Natural killer cell (primary cell): ENCODE measurements at regions not wholly inside any gene's neighbourhood (a gene's known extent, or its start where the extent isn't known, plus 50 kb on each side); places are given as distances from the start of the nearest gene placed in this dataset.

Source experiments
- ATAC-seq, 3 donors: fragments of 150-1000 bp in 2 of 3; fragments of 200-7000 bp in 1 of 3; cut with Tn5 transposase; 1 replicate in 1 of 3; 2 replicates in 2 of 3; pipeline ENCODE4 v1.10.0; 2021; ENCODE audit warnings: mild to moderate bottlenecking in 2 of 3, moderate library complexity in 2 of 3
- DNase-seq, 2 donors: peaks; one replicate each; pipeline versions ENCODE4 v3.0.0 to v3.0.0-alpha.2; 2013 to 2021; ENCODE audit warnings: mixed read lengths in 1 of 2
- H3K27ac ChIP-seq: one replicate; pipeline ENCODE4 v1.5.1; 2013; ENCODE audit warnings: mild to moderate bottlenecking, low read length
- H3K27me3 ChIP-seq: one replicate; pipeline ENCODE4 v1.6.1; 2013; ENCODE audit warnings: low read length; ENCODE audit not compliant: control insufficient read depth, insufficient read depth
- H3K36me3 ChIP-seq: one replicate; pipeline ENCODE4 v1.6.1; 2013; ENCODE audit warnings: low read length; ENCODE audit not compliant: control insufficient read depth, insufficient read depth
- H3K4me1 ChIP-seq: one replicate; pipeline ENCODE4 v1.6.1; 2013; ENCODE audit warnings: low read length; ENCODE audit not compliant: control insufficient read depth, insufficient read depth
- H3K4me3 ChIP-seq: one replicate; pipeline ENCODE4 v1.5.1; 2013; ENCODE audit warnings: low read length
- H3K9me3 ChIP-seq: one replicate; pipeline ENCODE4 v1.6.1; 2013; ENCODE audit warnings: low read length; ENCODE audit not compliant: control insufficient read depth, insufficient read depth
- H3K27ac Mint-ChIP-seq, 2 donors: one replicate each; pipeline ENCODE4 v1.8.0; 2022; ENCODE audit warnings: mild to moderate bottlenecking in 2 of 2, mixed read lengths in 2 of 2, moderate library complexity in 1 of 2
- H3K27me3 Mint-ChIP-seq, 2 donors: one replicate each; pipeline ENCODE4 v1.8.0; 2022; ENCODE audit warnings: low read depth in 2 of 2, mixed read lengths in 2 of 2
- H3K36me3 Mint-ChIP-seq: one replicate; pipeline ENCODE4 v1.8.0; 2022; ENCODE audit warnings: mixed read lengths
- H3K4me1 Mint-ChIP-seq, 2 donors: one replicate each; pipeline ENCODE4 v1.8.0; 2022; ENCODE audit warnings: mixed read lengths in 2 of 2
- H3K4me3 Mint-ChIP-seq: one replicate; pipeline ENCODE4 v1.8.0; 2022; ENCODE audit warnings: mild to moderate bottlenecking, moderate library complexity, mixed read lengths
- H3K9me3 Mint-ChIP-seq, 2 donors: one replicate each; pipeline ENCODE4 v1.8.0; 2022; ENCODE audit warnings: mixed read lengths in 2 of 2
- CTCF ChIP-seq: fragments of 200-600 bp; IDR thresholded peaks from one replicate; pipeline ENCODE4 v1.8.0; 2022; ENCODE audit warnings: antibody characterized with exemption
- WGBS: methylation state at CpG from one replicate; pipeline ENCODE4 v1.1.7; 2013; ENCODE audit warnings: missing lambda C conversion rate; ENCODE audit not compliant: insufficient coverage; 5-methylcytosine and 5-hydroxymethylcytosine counted together
- intact Hi-C: fragments of 100-400 bp; cut with micrococcal nuclease; formaldehyde crosslinking; loops from one replicate; pipeline ENCODE4 v1.14.2; 2022

- no peak for DNase-seq
- no peak overlapping the region for H3K27ac ChIP-seq
- H3K36me3 ChIP-seq: no peaks in the 10 kb centered on the region
- H3K4me3 Mint-ChIP-seq: no peak overlapping the region
- H3K27me3 Mint-ChIP-seq: no peaks in the 10 kb centered on the region
- no peak for TF ChIP-seq CTCF
- no peak overlapping the region for H3K27ac Mint-ChIP-seq
- H3K4me3 ChIP-seq: no peak overlapping the region
- peaks cover 8% of the 10 kb centered on the region for H3K36me3 Mint-ChIP-seq
- intact Hi-C loops: no loop called here
- no peaks in the 10 kb centered on the region for H3K4me1 Mint-ChIP-seq
- H3K9me3 Mint-ChIP-seq: peaks cover 11 to 19% of the 10 kb centered on the region in 2 donors
- H3K4me1 ChIP-seq: no peaks in the 10 kb centered on the region
- H3K27me3 ChIP-seq: no peaks in the 10 kb centered on the region
- ATAC-seq: no peak
- 70% methylated on average over 2 of the region's 2 CpGs for WGBS
- H3K9me3 ChIP-seq: no peaks in the 10 kb centered on the region
These were observed 972.2 kb downstream of the TTLL7 start for GRCh38 chr1:83026745-83027144.

GRCh38 chr1:83024251-83024767 lies 974.6 kb downstream of the TTLL7 start:
- Mint-ChIP-seq H3K36me3 (no peaks in the 10 kb centered on the region), H3K27ac (no peak overlapping the region), H3K9me3 (peaks cover 10 to 18% of the 10 kb centered on the region in 2 donors), H3K4me3 (no peak overlapping the region), H3K27me3 (no peaks in the 10 kb centered on the region), H3K4me1 (no peaks in the 10 kb centered on the region)
- H3K36me3 ChIP-seq: no peaks in the 10 kb centered on the region
- no peaks in the 10 kb centered on the region for H3K9me3 ChIP-seq
- no peak overlapping the region for H3K4me3 ChIP-seq
- DNase-seq (no peak), ATAC-seq (no peak)
- no peak for TF ChIP-seq CTCF
- no peaks in the 10 kb centered on the region for H3K27me3 ChIP-seq
- intact Hi-C loops: no loop called here
- WGBS: 83% methylated on average over 2 of the region's 2 CpGs
- no peak overlapping the region for H3K27ac ChIP-seq
- no peaks in the 10 kb centered on the region for H3K4me1 ChIP-seq

GRCh38 chr1:83023212-83023611 lies 975.7 kb downstream of the TTLL7 start:
- 97% methylated on average over 2 of the region's 2 CpGs for WGBS
- H3K27ac Mint-ChIP-seq: no peak overlapping the region
- ATAC-seq (no peak), DNase-seq (no peak)
- no peaks in the 10 kb centered on the region for H3K27me3 Mint-ChIP-seq
- peaks cover 7 to 14% of the 10 kb centered on the region in 2 donors for H3K9me3 Mint-ChIP-seq
- no peak for TF ChIP-seq CTCF
- H3K9me3 ChIP-seq: no peaks in the 10 kb centered on the region
- H3K36me3 Mint-ChIP-seq: no peaks in the 10 kb centered on the region
- no peak overlapping the region for H3K27ac ChIP-seq
- no peak overlapping the region for H3K4me3 ChIP-seq
- intact Hi-C loops: no loop called here
- no peak overlapping the region for H3K4me3 Mint-ChIP-seq
- H3K4me1 Mint-ChIP-seq: no peaks in the 10 kb centered on the region
- H3K36me3 ChIP-seq: no peaks in the 10 kb centered on the region
- H3K4me1 ChIP-seq: no peaks in the 10 kb centered on the region
- H3K27me3 ChIP-seq: no peaks in the 10 kb centered on the region

GRCh38 chr1:83022206-83022605 lies 976.7 kb downstream of the TTLL7 start:
- H3K9me3 ChIP-seq: no peaks in the 10 kb centered on the region
- no peak overlapping the region for H3K4me3 ChIP-seq
- intact Hi-C loops: no loop called here
- no peaks in the 10 kb centered on the region for H3K4me1 ChIP-seq
- no peak overlapping the region for H3K27ac ChIP-seq
- H3K36me3 ChIP-seq: no peaks in the 10 kb centered on the region
- H3K4me1 Mint-ChIP-seq: no peaks in the 10 kb centered on the region
- no peak for TF ChIP-seq CTCF
- no peaks in the 10 kb centered on the region for H3K27me3 ChIP-seq
- no peaks in the 10 kb centered on the region for H3K27me3 Mint-ChIP-seq
- H3K9me3 Mint-ChIP-seq: peaks cover 10 to 13% of the 10 kb centered on the region in 2 donors
- no peak overlapping the region for H3K4me3 Mint-ChIP-seq
- 90% methylated on average over 1 of the region's 1 CpG for WGBS
- ATAC-seq (no peak), DNase-seq (no peak)
- H3K27ac Mint-ChIP-seq: no peak overlapping the region
- H3K36me3 Mint-ChIP-seq: no peaks in the 10 kb centered on the region
